GM23338 (cell line): ENCODE measurements at regions not wholly inside any gene's neighbourhood (a gene's known extent, or its start where the extent isn't known, plus 50 kb on each side); places are given as distances from the start of the nearest gene placed in this dataset.

Source experiments
- ATAC-seq: fragments of 200-7000 bp; cut with Tn5 transposase; 3 replicates; pipeline ENCODE4 v1.9.1; 2020
- DNase-seq: peaks from one replicate; pipeline ENCODE4 v3.0.0-alpha.2; 2015; ENCODE audit warnings: low spot score
- H2AFZ ChIP-seq: fragments of 200-600 bp; sonication (generic); 2 replicates; pipeline ENCODE4 v1.8.0; 2016; ENCODE audit warnings: antibody characterized with exemption, mild to moderate bottlenecking, moderate library complexity
- H3F3A ChIP-seq: fragments of 200-600 bp; sonication (generic); replicated peaks from 2 replicates; pipeline ENCODE4 v1.8.0; 2017; ENCODE audit warnings: antibody characterized with exemption, mixed run types, low read depth
- H3K27ac ChIP-seq: fragments of 200-600 bp; sonication (generic); 2 replicates; pipeline ENCODE4 v1.6.1; 2016; ENCODE audit warnings: low read depth
- H3K27me3 ChIP-seq: fragments of 200-600 bp; sonication (generic); 2 replicates; pipeline ENCODE4 v1.8.0; 2016; ENCODE audit warnings: mild to moderate bottlenecking, mixed run types, moderate library complexity; ENCODE audit not compliant: insufficient read depth
- H3K36me3 ChIP-seq: fragments of 200-600 bp; sonication (generic); 2 replicates; pipeline ENCODE4 v1.8.0; 2016; ENCODE audit warnings: mild to moderate bottlenecking; ENCODE audit not compliant: insufficient read depth
- H3K4me1 ChIP-seq: fragments of 200-600 bp; sonication (generic); 2 replicates; pipeline ENCODE4 v1.8.0; 2016; ENCODE audit warnings: mild to moderate bottlenecking, moderate library complexity; ENCODE audit not compliant: insufficient read depth
- H3K4me2 ChIP-seq: fragments of 200-600 bp; sonication (generic); 2 replicates; pipeline ENCODE4 v1.7.1; 2017; ENCODE audit warnings: mixed run types
- H3K4me3 ChIP-seq: fragments of 200-600 bp; sonication (generic); 2 replicates; pipeline ENCODE4 v1.6.1; 2016; ENCODE audit warnings: mixed run types
- H3K79me2 ChIP-seq: fragments of 200-600 bp; sonication (generic); replicated peaks from 2 replicates; pipeline ENCODE4 v1.8.0; 2017; ENCODE audit warnings: mild to moderate bottlenecking; ENCODE audit not compliant: insufficient read depth
- H3K9me2 ChIP-seq: fragments of 200-600 bp; sonication (generic); 2 replicates; pipeline ENCODE4 v1.8.0; 2017; ENCODE audit not compliant: insufficient read depth
- H4K20me1 ChIP-seq: fragments of 200-600 bp; sonication (generic); replicated peaks from 2 replicates; pipeline ENCODE4 v1.8.0; 2017; ENCODE audit warnings: mild to moderate bottlenecking; ENCODE audit not compliant: insufficient read depth
- H3K27ac Mint-ChIP-seq: 2 replicates; pipeline ENCODE4 v1.8.0; 2020; ENCODE audit warnings: inconsistent platforms, mild to moderate bottlenecking, moderate library complexity, mixed read lengths
- H3K27me3 Mint-ChIP-seq: 3 replicates; pipeline ENCODE4 v1.8.0; 2022; ENCODE audit warnings: low read depth, mild to moderate bottlenecking, moderate library complexity, mixed read lengths, inconsistent platforms; ENCODE audit not compliant: insufficient read depth, poor library complexity
- H3K36me3 Mint-ChIP-seq: 3 replicates; pipeline ENCODE4 v1.8.0; 2021; ENCODE audit warnings: low read depth, mild to moderate bottlenecking, inconsistent platforms, moderate library complexity, mixed read lengths
- H3K4me1 Mint-ChIP-seq: 3 replicates; pipeline ENCODE4 v1.8.0; 2020; ENCODE audit warnings: mild to moderate bottlenecking, inconsistent platforms, mixed read lengths
- H3K4me3 Mint-ChIP-seq: 3 replicates; pipeline ENCODE4 v1.8.0; 2021; ENCODE audit warnings: moderate library complexity, mild to moderate bottlenecking, inconsistent platforms, mixed read lengths
- H3K9me3 Mint-ChIP-seq: 3 replicates; pipeline ENCODE4 v1.8.0; 2020; ENCODE audit warnings: moderate library complexity, mild to moderate bottlenecking, inconsistent platforms, mixed read lengths
- STAT1 ChIP-seq: IDR thresholded peaks from one replicate; pipeline ENCODE4 v1.6.1; 2016; ENCODE audit warnings: antibody characterized with exemption; ENCODE audit not compliant: unreplicated experiment
- ZNF331 ChIP-seq: fragments of 250-450 bp; sonication (Bioruptor Pico); IDR thresholded peaks from 2 replicates; pipeline ENCODE4 v1.5.0; 2020; ENCODE audit warnings: low read depth, mild to moderate bottlenecking, moderate library complexity
- TF ChIP-seq, protein P1 (sequence below): fragments of 250-450 bp; sonication (Bioruptor Pico); IDR thresholded peaks from 2 replicates; pipeline ENCODE4 v1.5.0; 2020; ENCODE audit warnings: mild to moderate bottlenecking, moderate library complexity
- TF ChIP-seq, protein P2 (sequence below): IDR thresholded peaks from 2 replicates; pipeline ENCODE4 v1.6.1; 2016; ENCODE audit warnings: antibody characterized with exemption

DNA sequence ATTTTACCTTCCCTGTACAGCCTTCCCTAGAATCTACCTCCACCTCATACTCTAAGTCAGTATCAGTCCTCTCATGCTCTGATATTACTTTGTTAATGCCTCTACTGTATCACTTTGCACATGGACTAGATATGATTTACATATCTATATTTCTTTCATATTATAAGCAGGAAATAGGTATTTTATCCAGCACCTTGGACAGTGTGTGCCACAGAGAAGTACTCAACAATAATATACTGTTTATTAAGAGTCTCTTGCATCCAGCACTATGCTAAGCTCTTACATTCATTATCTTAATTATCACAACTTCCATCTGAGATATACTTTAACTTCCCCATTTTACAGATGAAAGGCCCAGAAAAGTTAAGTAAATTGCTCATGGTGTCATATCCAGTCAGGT, 247.9 kb upstream of the DAB1 start (continued):
- TF ChIP-seq, protein P1, sequence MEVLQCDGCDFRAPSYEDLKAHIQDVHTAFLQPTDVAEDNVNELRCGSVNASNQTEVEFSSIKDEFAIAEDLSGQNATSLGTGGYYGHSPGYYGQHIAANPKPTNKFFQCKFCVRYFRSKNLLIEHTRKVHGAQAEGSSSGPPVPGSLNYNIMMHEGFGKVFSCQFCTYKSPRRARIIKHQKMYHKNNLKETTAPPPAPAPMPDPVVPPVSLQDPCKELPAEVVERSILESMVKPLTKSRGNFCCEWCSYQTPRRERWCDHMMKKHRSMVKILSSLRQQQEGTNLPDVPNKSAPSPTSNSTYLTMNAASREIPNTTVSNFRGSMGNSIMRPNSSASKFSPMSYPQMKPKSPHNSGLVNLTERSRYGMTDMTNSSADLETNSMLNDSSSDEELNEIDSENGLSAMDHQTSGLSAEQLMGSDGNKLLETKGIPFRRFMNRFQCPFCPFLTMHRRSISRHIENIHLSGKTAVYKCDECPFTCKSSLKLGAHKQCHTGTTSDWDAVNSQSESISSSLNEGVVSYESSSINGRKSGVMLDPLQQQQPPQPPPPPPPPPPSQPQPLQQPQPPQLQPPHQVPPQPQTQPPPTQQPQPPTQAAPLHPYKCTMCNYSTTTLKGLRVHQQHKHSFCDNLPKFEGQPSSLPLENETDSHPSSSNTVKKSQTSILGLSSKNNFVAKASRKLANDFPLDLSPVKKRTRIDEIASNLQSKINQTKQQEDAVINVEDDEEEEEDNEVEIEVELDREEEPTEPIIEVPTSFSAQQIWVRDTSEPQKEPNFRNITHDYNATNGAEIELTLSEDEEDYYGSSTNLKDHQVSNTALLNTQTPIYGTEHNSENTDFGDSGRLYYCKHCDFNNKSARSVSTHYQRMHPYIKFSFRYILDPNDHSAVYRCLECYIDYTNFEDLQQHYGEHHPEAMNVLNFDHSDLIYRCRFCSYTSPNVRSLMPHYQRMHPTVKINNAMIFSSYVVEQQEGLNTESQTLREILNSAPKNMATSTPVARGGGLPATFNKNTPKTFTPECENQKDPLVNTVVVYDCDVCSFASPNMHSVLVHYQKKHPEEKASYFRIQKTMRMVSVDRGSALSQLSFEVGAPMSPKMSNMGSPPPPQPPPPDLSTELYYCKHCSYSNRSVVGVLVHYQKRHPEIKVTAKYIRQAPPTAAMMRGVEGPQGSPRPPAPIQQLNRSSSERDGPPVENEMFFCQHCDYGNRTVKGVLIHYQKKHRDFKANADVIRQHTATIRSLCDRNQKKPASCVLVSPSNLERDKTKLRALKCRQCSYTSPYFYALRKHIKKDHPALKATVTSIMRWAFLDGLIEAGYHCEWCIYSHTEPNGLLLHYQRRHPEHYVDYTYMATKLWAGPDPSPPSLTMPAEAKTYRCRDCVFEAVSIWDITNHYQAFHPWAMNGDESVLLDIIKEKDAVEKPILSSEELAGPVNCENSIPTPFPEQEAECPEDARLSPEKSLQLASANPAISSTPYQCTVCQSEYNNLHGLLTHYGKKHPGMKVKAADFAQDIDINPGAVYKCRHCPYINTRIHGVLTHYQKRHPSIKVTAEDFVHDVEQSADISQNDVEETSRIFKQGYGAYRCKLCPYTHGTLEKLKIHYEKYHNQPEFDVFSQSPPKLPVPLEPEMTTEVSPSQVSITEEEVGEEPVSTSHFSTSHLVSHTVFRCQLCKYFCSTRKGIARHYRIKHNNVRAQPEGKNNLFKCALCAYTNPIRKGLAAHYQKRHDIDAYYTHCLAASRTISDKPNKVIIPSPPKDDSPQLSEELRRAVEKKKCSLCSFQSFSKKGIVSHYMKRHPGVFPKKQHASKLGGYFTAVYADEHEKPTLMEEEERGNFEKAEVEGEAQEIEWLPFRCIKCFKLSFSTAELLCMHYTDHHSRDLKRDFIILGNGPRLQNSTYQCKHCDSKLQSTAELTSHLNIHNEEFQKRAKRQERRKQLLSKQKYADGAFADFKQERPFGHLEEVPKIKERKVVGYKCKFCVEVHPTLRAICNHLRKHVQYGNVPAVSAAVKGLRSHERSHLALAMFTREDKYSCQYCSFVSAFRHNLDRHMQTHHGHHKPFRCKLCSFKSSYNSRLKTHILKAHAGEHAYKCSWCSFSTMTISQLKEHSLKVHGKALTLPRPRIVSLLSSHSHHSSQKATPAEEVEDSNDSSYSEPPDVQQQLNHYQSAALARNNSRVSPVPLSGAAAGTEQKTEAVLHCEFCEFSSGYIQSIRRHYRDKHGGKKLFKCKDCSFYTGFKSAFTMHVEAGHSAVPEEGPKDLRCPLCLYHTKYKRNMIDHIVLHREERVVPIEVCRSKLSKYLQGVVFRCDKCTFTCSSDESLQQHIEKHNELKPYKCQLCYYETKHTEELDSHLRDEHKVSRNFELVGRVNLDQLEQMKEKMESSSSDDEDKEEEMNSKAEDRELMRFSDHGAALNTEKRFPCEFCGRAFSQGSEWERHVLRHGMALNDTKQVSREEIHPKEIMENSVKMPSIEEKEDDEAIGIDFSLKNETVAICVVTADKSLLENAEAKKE (CRISPR knock-in tag), result no peak

DNA sequence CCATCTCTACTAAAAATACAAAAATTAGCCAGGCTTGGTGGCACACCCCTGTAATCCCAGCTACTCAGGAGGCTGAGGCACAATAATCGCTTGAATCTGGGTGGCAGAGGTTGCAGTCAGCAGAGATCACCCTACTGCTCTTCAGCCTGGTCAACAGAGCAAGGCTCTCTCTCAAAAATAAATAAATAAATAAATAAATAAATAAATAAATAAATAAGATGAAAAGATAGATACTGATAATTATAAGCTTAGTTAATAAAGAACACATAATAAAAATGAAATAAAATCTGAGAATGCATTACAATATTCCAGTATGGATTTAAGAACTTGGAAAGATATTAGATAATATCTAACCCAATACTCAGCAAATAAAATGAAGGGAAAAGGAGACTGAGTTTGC, 235.9 kb upstream of the DAB1 start:
- no peak overlapping the region for H3K27ac ChIP-seq
- Mint-ChIP-seq H3K36me3 (no peaks in the 10 kb centered on the region), H3K27me3 (no peaks in the 10 kb centered on the region), H3K27ac (no peak overlapping the region), H3K4me1 (peaks cover 12% of the 10 kb centered on the region), H3K9me3 (no peaks in the 10 kb centered on the region), H3K4me3 (no peak overlapping the region)
- H3K36me3 ChIP-seq, result no peaks in the 10 kb centered on the region
- no peaks in the 10 kb centered on the region for H3K9me2 ChIP-seq
- ATAC-seq, result no peak
- no peak for DNase-seq
- no peaks in the 10 kb centered on the region for H3K27me3 ChIP-seq
- no peak overlapping the region for H3K4me3 ChIP-seq
- H3F3A ChIP-seq, result no peaks in the 10 kb centered on the region
- H3K4me2 ChIP-seq, result no peak overlapping the region
- no peaks in the 10 kb centered on the region for H4K20me1 ChIP-seq
- no peaks in the 10 kb centered on the region for H3K79me2 ChIP-seq
- no peak overlapping the region for H2AFZ ChIP-seq
- TF ChIP-seq ZNF331 (no peak), STAT1 (no peak)
- peaks cover 8% of the 10 kb centered on the region; the same call in 1 of the 2 replicates for H3K4me1 ChIP-seq

DNA sequence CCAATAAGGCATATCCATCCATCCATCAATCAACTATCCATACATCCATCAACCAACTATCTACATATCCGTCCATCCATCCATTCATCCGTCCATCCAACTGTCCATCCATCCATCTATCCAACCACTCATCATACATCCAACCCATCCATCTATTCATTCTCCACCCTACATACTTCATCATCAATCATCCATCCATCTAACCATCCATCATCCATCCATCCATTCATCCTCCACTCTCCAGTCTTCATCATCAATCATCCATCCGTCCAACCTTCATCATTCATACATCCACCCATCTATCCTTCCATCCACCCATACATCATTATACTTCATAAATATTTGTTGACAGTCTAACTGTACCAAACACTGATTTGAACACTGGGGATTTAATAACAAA, 231.3 kb upstream of the DAB1 start:
- Mint-ChIP-seq H3K27me3 (no peaks in the 10 kb centered on the region), H3K36me3 (no peaks in the 10 kb centered on the region), H3K27ac (no peak overlapping the region), H3K9me3 (no peaks in the 10 kb centered on the region; the same call in 2 of the 3 replicates), H3K4me1 (no peaks in the 10 kb centered on the region; the same call in 2 of the 3 replicates), H3K4me3 (no peak overlapping the region)
- Histone ChIP-seq H3K4me2 (no peak overlapping the region), H3K4me3 (no peak overlapping the region), H3K79me2 (no peaks in the 10 kb centered on the region), H3K9me2 (no peaks in the 10 kb centered on the region), H3K27me3 (no peaks in the 10 kb centered on the region), H3K4me1 (peaks cover 1% of the 10 kb centered on the region; the same call in 1 of the 2 replicates), H3K27ac (no peak overlapping the region), H2AFZ (no peak overlapping the region), H4K20me1 (no peaks in the 10 kb centered on the region), H3F3A (no peaks in the 10 kb centered on the region), H3K36me3 (no peaks in the 10 kb centered on the region)
- no peak for DNase-seq
- ATAC-seq, result no peak
- TF ChIP-seq, protein P1 (CRISPR knock-in tag), result no peak
- TF ChIP-seq, protein P2, sequence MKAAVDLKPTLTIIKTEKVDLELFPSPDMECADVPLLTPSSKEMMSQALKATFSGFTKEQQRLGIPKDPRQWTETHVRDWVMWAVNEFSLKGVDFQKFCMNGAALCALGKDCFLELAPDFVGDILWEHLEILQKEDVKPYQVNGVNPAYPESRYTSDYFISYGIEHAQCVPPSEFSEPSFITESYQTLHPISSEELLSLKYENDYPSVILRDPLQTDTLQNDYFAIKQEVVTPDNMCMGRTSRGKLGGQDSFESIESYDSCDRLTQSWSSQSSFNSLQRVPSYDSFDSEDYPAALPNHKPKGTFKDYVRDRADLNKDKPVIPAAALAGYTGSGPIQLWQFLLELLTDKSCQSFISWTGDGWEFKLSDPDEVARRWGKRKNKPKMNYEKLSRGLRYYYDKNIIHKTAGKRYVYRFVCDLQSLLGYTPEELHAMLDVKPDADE, result no peak
